HG02642 (cell line): ENCODE measurements at regions not wholly inside any gene's neighbourhood (a gene's known extent, or its start where the extent isn't known, plus 50 kb on each side); places are given as distances from the start of the nearest gene placed in this dataset.

Source experiments
- ATAC-seq: cut with Tn5 transposase; IDR thresholded peaks from one replicate; pipeline ENCODE4 v1.9.1; 2021; ENCODE audit warnings: mild to moderate bottlenecking; ENCODE audit not compliant: unreplicated experiment, poor library complexity

DNA sequence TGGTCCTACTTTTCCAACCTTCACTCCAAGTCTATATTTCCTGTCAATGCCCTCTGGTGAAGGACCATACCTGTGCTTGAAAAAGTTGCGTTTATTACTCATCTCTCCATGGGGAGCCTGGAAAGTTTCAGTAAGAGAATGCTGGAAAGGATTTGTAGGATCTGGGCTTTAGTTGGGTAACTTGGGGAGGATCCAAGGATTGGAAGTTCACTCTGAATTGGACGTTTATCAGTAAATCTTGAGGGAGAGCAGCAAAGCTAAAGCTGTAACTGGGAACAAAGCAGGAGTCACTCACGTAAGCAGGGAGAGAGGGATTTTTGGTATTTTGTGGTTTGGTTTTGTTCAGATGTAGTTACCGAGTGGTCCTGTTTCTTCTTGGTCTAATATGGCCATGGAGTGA, 51.4 kb upstream of the NPVF start:
- ATAC-seq: no peak

DNA sequence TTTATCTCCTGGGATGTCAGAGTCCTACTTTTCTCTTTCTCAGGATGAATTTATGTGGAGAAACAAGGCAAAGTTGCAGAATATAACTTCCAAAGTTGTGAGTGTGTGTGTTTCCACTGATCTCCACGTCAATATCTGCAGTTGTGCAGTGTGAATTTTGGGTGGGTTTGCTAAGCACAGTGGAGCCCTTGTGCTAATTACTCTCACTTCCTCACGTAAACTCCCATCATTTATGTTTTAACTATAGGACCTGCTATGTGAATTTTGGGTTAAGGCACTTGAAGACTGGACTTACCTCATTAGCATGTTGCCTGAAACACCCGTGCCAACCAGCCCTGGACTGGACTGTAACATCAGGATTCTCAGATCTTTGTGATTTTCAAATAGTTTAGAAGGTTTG, 51.9 kb upstream of the NPVF start:
- no peak for ATAC-seq

DNA sequence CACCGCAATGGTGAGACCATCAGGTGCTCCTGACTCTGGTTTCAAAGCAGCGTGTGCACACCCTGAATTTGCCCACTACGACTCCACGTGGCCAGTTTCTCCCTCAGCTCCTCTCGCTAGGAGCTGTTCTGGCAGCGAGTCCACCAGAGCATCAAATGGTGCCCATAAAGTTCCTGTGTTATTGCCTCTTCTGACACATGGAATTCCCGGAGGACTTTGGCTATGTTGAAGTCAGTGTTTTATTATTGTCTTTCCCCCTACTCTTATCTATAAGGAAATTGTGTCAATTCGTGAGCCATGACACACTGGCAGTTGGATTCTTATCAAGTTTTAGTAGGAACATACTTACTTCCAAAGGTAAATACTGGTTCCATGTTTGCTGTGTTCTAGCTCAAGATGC, 53.9 kb upstream of the NPVF start:
- no peak for ATAC-seq

DNA sequence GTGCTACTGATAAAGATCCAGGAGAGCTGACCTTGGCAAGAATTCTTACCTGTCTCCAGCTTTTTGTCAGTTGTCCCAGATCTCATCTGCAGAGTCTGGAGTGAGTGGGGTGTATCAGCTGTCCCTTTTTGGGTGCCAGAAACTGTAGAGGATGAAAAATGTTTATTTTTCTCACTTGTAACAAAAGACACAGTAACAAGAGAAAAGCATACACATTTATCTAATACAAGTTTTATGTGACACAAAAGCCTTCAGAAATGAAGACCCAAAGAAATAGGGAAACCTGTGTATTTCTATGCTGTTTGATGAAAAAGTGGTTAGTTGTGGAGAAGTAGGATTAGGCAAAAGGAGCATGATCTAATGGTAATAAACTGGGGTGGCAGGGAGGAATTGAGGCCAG, 58.5 kb upstream of the NPVF start:
- ATAC-seq: no peak

DNA sequence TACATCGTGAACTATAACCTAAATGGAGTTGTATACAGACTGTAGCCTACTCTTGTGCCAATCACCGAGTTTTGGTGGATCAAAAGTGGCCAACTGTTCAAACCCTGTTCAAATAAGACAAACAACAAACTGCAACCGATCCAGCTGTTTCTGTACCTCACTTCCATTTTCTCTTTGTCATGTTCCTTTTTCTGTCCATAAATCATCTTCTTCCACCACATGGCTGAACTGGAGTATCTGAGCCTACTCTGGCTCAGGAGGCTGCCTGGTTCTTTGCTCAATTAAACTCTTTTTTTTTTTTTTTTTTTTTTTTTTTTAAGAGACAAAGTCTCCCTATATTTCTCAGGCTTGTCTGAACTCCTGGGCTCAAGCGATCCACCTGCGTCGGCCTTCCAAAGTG, 59.0 kb upstream of the NPVF start:
- ATAC-seq: no peak

DNA sequence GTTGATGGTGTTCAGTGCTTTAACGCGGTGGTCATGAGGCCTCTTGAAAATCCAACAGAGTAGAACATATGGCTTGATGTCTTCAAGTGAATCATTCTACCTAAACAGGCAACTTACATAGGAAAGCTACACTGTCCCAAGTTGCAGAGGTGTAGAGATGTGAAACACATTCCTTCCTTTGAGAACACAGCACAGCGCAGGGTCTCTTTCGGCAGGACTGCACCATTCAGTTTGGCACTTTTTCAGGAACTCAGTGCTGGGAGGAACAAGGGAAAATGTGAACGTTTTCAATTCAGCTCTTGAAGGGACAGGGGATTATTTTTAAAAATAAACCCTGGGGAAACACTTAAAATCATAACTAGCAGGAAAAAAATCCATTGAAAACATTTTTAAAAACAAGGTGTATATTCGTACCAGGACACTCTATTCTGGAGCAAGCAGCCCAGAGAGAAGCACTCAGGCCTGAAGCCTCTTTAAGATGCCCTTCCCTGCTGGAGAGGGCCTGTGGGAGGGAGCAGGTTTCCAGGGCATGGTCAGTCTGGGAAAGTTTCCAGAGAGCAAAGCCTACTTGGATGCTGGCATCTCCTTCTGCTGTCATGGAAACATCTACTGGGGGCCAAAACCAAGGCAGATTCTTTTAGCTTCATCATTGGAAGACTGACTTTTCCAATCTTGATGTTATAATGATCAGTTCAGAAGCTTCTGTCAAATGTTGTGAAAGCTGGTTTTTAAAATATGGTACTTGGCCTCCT, 60.4 kb upstream of the NPVF start:
- ATAC-seq: no peak

DNA sequence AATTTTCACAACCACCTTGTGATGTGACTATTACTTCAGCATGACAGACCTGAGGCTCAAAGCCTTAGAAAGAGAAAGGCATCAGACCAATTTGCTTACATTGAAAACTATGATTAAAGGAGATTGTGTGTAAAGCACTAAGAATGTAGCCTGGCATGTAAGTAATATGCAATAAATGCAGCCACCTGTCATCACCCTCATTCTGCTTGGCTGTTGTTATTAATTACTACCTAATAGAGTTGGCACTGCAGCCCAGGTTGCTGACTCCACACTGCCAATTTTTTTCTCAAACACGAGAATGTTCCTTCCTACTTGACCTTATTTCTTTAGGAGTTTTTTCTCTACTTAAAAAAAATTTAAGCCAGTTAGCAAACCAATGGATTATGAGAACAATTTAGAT, 61.2 kb upstream of the NPVF start:
- ATAC-seq: no peak

DNA sequence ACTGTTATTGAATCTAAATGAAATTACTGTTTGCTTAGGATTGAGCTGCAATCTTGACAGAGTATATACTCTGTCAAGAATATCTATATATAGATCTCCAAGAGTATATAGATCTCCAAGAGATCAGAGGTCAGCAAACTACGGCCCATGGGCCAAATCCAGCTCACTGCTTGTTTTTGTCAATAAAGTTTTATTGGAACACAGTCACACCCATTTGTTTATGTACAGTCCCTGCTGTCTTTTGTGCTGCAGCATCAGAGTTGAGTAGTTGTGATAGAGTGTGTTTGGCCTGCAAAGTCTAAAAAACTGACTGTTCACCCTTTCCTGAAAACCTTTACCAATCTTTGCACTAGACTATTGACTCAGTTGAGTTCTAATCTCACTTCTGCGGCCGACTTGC, 66.3 kb upstream of the NPVF start:
- ATAC-seq: no peak

DNA sequence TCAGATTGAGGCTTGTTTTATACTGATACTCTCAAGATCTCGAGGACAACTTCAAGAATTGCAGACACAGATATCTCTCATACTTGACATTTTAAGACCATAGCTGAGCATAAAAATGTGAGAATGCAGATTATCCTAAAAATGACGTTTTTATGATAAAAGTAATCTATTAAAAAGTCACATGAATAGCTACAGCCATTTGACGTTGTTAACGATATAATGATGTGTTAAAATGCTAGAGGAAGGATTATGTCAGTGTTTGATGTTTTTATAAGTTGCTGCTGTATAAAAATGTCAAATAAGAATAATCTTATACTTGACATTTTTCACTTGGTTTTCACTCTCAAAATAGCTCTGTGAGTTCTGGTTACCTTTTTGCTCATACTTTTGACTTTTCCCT, 67.1 kb upstream of the NPVF start:
- no peak for ATAC-seq

DNA sequence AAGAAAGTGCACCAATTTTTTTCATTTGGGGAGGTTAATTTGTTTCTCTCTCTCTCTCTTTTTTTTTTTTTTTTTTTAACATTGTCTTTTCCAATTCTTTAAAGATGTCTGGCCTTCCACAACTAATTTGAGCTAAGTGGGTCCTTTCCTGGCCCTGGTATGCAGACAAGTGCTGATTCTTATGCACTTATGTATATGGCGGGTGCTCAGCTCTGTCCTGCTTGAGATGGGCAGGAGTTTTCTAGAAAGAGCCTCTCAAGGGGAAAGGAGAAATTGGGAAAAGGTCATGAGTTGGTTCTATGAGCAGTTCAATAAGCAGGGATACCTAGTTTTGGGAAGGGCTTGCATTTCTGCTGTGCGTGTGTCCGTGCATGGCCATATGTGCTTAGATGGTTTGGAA, 67.8 kb upstream of the NPVF start:
- no peak for ATAC-seq

DNA sequence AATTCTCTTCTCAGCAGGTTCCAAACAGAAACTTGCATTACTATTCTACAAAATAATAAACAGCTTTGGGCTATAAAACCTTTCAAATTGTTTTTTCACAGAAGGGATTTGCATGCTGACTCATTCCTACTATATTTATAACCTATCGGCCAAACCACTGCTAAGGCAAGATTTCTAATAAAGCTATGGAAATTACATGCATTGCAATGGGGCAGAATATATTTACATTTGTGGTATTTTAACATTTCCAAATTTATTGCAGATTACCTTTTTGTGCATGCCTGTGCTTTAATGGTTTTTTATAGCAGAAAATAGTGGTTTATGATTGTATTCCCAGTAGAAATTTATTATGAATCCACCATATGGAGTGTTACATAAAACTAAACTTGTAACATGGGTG, 69.0 kb upstream of the NPVF start:
- no peak for ATAC-seq

DNA sequence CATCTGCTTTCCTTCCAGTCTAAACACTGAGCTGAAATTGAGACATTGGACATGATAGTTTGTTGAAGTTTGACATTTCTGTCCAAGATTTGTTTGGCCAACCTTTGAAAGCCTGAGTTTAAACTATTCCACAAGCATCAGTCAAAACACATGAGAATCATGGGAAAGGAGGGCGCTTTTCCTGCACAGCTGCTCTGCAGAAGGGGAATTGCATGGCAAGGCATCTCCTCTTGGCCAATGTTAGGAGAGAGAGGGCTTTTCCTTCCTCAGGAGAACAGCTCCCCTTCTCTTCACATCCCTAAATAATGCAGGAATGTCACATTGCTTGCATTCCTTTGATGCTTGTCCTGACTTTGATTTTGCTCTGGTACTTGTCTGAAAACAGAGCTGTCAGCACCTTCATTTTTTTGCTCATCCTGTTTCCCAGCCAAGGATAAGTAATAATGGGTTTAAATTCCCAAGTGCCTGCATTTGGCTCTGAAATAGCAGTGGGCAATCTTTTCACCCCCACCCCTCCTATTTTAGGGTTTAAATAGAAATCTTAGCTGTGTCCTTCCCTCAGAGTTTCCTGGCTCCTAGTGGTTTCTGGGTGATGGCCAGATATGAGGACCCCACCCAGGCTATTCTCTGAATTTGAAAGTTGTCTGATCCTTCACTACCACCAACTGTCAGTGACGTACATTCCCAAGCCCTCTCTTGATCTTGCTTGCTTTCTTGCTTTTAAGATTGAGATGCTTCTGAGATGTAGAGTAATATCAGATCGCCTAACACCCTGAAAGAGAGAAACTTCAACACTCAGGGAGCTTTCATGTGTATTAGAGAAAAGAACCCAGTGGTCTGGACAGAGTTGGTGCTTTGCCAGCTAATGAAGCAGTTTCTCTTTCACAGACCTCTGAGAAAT, 75.2 kb upstream of the NPVF start:
- ATAC-seq: no peak

DNA sequence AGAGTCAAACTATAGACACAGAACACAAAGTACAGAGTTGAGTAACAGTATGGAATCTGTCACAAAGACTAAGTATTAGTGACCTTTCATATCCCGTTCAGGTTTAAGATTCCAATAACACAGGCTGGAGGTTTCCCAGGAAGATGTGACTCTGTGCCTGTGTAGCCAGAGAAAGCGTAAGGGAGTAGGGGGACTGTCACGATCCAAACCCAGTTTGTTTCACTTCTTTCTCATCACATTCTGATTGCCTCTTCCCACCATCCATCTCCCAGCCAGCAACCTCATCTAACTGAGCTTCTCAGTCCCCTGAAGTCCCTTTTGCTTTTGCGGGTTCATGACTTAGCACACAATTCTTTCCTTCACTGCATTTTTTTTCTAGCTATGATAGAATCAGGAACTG, 76.4 kb upstream of the NPVF start:
- ATAC-seq: no peak

DNA sequence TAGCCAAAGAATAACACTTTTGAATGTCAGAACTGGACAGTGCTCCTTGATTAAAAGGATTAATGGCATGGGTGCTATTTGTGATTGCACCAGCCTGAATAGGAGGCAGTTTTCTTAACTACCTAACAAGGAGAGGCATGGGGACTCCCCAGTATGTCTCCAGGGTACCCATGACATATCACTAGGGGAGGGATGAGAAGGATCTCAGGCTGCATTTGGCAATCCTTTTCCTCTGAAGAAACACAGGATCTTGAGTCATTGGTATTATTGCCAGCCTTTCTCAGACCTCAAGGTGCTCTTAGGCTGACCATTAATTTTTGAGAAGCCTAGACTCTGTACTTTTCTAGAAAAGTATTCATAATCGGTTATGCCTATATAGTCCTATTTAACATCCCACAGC, 77.5 kb upstream of the NPVF start:
- ATAC-seq: no peak

DNA sequence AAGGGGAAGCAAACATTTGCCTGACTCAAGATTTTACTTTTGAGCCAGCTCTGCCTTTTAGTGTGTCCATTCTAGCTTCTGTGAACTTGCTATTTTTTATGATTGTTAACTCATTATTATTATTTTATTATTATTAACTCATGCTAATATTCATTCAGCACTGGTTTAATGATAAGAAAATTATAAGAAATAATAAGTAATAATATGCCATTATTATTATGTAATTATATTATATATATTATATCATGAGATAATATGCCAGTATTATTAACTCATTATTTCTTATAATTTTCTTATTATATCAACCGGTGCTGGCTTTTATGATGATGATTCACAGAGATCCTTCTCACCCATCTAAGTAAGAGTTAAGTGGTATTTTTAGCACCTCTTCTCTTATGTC, 79.3 kb upstream of the NPVF start:
- ATAC-seq: no peak

DNA sequence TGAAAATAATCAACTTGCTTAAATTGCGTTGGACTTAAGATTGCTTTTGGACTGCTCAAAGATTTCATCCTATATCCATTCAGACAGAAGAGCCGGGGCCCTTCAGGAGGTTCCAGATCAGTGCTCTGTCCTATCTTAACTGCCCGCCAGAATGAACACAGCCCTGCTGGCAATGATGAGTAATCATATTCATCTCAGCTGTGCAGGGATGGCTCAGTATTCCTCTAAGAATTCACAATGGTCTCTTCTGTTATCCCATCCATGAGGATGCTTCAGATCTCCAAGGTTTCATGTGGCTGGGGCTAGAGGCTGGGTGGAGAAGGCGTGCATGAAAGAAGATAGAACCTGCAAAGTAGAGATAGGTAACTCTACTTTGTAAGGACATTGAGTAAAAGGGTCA, 80.0 kb upstream of the NPVF start:
- ATAC-seq: no peak

DNA sequence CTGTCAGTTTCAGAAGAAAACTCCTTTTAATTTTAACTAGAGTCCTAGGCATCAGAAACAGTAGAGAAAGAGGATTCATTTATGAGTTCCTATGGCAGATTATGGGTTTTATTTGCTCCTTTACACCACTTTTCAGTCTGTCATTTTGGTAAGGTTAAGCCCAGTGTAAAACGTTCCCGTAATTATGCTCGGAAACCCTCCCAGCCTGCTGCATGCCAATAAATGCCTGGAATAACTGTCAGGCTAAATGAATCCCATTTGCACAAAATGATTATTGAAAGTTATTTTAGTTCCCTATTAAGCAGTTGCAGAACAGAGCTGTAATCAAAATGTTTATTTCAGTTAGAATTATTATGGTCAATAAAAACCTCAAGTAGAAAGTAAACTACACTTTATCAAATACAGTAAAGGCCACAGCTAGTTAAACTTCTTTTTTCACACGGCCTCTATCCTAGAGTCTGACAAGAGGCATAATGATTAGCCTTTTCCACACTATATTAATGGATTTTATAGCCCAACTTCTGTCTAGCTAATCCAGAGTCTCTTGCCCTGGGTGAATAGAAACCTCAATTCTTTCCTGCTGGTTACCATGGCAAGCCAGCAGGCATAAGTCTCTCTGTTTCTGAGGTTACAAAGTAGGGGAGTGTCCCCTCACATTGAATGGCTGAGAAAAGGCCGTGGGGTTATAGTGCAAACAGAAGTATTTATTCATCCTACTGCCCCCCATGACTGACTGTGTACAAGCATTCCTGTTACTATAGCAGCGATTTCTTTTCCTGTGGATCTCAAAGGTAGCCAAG, 80.8 kb upstream of the NPVF start:
- ATAC-seq: no peak

DNA sequence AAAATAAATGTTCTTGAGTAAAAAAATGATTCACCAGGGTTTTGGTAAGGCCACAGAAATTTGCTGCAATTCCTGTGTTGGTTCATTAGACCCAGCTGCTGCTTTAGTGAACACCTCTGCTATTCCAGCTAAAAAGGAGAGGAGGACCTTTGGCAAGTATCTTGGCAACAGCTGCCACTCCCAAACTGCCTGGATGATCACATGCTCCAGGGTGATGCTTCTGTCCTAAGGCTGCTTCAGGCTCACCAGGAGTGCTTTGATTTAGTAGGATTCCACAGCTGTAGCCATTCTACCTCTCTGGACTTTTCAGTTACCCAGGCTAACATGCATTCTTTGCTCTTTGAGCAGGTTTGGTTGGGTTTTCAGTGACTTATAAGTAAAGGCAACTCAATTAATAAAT, 82.6 kb upstream of the NPVF start:
- ATAC-seq: no peak

DNA sequence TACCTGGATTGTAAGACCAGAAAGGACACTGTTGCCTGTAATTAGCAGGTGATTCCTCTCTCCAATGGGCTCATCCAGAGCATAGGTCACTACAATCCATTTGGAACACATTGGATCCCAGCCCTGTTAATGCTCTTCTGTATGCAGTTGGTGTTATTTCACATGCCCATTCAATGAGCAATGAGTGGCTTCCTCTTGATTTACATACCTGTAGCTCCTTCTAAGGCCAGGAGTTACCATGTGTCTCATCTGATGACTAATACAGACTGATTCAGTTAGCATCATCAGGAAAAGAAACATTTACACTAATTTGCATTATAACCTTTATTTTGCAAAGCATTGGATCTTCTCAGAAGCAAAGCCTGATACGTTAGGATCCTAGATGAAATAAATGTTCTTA, 83.1 kb upstream of the NPVF start:
- no peak for ATAC-seq

DNA sequence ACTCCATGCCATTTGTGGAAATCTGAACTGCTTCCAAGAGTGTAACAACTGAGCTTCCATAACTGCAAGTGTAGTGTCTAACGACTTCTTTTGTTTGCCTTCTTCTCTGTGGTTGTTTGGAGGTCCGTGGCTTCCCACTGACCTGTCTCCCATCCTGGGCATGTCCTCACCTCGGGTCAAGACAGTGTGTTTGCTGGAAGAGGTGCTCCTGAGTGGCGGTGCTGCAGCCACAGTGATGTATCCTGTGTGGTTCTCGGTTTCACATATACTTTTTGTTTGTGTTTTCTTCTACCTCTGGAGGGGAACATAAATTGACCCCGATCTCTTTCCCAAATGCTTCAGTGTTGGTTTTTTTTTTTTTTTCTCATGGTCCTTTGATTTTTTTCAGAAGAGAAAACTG, 84.7 kb upstream of the NPVF start:
- no peak for ATAC-seq

DNA sequence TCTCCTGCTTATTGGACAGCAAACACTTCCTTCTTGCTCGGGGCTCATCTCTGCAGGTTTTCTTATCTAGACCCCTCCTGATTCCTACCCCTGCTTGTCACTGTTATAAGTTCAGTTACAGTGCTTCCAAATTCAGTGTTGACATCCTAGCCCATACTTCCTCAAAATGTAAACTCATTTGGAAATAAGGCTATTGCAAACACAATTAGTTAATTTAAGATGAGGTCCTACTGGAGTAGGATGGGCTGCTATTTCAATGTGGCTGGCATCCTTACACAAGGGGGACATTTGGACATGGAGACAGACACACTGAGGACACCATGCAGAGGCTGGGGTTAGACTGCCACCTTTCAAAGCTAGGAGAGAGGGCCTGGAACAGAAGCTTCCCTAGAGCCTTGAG, 85.2 kb upstream of the NPVF start:
- no peak for ATAC-seq
